Amniotic epithelial cell (primary cell): ENCODE measurements at regions not wholly inside any gene's neighbourhood (a gene's known extent, or its start where the extent isn't known, plus 50 kb on each side); places are given as distances from the start of the nearest gene placed in this dataset.

ENCODE experiments used
- DNase-seq: peaks from one replicate; pipeline ENCODE4 v3.0.0-alpha.2; 2010; ENCODE audit warnings: low read depth

DNA sequence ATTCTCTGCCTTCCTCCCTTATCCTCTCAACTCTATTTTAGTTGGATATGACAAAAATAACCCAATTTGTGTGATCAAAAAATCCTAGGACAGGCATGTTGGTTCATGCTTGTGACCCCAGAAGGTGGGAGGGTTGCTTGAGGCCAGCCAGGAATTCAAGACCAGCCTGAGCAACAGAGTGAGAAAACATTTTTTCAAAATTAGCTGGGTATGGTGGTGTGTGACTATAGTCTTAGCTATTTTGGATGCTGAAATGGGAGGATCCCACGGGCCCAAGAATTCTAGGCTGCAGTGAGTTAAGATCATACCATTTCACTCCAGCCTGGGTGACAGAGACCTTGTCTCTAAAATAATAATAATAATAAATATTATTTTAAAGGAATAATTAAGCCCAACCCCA, 1383.1 kb upstream of the ADGRL2 start:
- DNase-seq = peak; percentile 81

DNA sequence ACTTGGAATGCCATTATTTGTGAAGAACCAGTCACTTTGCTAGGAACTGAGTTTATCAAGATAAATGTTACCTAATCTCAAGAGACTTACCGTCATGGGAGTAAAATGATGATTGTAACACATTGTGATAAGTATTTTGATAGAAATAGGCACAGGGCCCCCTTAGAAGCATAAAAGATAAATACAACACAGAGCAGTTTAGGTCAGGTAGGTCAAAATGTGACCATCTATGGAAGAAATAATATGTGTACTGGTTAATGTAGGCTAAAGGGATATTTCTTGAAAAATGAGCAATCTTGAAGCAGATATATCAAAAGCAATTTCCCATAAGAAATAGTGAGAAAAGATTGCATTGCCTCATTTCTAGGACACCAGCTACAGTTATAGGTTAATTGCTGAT, 1386.8 kb upstream of the ADGRL2 start:
- no peak for DNase-seq

DNA sequence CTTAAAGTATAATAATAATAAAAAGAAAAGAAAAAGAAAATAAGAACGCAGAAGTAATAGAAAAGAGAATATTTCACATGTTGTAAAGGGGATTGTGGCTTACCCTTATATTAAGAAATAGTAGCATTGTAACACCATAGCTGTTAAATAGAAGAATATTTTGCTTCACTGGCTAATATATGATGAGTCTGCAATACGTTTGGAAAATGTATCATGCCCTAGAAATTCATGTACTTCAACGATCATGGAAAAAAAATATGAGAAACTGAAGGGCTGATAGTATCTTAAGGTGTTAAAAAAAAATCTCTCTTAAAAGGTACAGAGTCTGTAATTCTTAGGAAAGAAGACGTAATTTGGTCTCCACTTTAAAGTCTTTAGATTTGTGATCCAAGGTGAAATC, 1390.5 kb upstream of the ADGRL2 start:
- DNase-seq = no peak

DNA sequence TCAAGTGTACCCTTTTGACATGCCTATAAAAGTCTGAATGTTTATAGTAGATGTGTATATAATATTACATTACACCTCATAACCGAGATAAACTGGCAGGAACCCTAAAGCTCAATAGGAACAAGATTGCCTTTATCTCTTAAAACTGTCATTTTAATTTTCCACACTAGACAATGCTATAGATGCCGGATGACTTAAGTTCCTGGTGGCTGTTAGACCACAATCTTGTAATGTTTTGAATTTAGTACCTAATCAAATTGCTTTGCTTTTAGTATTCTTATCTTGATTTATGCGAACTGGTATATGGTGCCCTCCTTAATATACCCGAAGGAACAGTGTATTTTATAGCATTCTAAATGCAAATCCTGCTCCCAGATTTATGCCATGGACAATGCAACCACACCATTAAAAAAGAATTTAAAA, 1397.0 kb upstream of the ADGRL4 start:
- no peak for DNase-seq

DNA sequence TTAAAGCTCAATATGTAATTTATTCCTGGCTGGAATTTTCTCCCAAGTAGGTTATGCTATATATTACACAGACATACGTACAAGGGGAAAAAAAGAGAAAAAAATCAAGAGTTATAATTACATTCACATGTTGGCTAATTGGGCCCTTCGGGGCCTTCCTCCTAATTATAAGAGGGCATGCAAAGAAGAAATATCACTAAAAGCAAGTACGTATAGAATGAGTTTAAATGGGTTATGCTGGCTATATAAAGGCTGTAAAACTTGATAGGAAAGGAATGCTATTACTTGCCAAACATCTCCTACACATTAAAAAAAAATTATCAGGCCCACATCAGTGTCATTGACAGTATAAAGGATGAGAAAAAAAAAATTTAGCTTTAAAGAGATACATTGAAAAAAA, 1396.1 kb upstream of the ADGRL4 start:
- DNase-seq = no peak

DNA sequence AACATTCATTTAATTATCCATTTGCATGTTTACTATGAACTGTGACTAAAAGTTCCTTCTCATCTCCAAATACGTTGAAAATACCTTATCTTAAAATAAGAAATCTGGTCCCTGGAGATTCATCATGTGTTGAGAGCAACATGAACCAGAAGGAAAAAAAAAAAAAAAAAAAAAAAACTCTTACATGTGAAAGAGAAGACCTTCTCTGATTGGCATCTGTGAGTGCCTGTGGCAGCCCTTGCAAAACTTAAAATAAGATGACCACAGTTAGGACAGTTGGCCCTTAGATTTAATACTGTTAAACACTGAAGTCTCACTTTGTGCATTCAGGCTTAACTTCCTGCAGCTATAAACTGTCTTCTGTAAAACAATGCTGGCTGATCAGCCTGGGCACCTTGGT, 1395.2 kb upstream of the ADGRL4 start:
- DNase-seq = no peak

DNA sequence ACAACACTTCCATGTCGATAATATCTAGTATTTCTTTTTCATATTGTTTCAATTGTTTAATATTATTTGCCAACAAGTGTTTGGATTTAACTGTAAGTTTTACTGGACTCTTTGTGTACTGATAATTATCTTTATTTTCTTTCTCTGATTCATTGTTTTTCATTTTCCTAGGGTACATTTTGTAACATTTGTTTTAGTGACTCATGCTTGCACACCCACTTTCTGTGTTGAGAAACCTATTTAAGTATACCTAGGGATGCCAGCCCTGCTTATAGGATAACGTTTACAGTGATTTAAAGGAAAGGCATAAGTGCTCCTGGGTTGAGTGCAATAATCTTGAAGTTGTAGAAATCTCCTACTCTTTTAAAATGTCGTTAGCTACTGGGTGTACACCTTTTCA, 1386.0 kb upstream of the ADGRL4 start:
- peak; percentile 88 for DNase-seq

DNA sequence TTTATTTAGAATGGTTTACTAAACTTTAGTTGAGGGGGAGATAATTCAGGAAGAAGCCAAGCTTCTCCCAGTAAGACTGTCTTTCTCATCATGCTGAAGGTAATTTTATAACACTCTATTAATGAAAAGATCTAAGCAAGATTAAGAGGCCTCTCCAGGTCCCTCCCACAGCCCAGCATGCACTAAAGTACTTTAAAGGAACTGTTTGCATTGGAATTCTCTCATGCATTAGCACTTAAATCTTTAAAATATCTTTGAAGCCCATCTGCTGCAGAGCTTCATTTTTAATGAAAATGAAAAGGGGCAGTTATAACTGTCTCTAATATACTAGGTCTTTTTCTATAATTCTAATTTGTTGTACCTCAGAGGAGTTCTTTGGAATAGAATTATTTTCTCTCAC, 1379.1 kb upstream of the ADGRL4 start:
- DNase-seq = no peak

DNA sequence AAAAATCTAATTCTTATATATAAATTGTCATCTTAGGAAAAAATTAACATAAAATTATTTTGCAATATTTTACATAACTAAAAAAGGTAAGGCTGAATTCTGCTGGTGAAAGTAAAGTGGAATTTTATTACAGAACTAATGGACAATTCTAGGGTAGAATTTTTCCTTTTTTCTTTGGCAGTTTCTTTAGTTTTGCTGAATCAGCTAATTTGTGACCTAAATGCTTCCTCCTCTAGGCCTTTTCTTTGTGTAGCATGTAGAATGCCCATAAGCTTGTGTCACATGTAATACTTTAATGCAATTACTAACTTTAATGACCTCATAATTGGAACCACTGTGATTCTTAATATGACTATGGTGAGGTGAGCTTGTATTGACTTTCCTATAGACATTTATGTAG, 1378.4 kb upstream of the ADGRL4 start:
- no peak for DNase-seq

DNA sequence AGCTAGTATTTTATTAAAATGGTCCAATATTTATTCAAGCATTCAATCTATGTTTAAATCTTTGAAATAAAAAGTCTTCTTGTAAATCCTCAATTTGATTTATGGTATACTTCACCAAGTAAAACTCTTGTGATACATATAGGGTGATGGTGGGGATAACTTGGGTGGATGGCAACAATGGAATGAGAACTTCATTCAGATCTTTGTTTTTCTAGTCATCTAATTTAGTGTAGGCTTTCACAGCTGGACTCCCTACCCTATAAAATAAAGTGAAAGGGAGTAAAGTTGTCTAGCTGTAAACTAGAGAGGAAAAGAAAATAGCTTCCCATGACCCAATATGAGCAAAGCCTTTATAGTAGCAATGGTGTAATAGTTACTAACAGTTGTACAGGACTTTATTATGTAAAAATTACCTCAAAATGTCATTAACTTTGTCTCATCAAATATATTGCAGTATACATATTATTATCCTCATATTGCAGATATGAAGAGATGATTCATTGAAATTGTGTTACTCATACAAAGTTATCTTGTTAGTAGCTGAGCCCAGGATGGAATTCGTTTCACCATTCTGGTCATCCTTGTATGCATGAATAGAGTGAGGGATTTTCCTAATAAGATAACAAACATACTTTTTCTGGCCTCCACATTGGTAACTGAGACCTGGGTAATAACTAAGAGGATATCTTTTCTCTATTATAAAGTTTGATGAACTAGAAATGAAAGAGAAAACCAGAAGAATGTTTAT, 1377.7 kb upstream of the ADGRL4 start:
- peak; percentile 94 for DNase-seq

DNA sequence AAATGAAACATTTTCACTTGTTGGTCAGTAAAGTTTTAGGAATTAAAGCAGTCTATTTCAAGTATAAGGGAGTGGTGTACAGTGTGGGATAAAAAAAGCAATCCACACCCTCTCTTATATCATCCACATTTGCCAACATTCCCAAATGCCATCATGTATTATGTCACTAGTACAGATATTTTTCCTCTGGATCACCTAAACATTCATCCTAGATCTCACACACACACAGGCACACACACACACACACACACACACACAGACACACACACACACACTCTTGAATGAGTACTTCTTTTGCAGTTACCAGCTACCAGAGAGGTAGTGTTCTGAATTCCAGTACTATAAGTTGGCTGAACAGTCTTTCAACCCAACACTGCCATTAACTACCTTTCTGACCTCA, 1369.1 kb upstream of the ADGRL4 start:
- DNase-seq = peak; percentile 71

DNA sequence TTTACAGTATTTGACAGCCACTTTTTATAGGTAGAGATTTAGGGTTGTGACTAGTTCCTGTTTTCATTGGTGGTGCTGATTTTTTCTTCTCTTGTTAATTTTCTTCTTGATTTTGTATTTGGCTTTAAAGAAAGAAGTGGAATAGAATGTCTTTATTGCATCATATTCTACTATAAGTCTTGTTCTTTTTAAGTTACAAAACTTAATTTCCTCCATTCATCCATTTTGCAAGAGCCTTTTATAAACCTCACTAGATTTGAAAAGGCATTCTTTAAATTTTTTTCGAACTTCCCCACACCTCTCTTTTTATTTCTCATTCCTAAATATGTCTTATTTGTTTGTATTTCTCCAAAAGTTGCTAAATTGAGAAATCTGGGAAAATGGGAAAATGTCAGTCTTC, 1368.6 kb upstream of the ADGRL4 start:
- DNase-seq = no peak

DNA sequence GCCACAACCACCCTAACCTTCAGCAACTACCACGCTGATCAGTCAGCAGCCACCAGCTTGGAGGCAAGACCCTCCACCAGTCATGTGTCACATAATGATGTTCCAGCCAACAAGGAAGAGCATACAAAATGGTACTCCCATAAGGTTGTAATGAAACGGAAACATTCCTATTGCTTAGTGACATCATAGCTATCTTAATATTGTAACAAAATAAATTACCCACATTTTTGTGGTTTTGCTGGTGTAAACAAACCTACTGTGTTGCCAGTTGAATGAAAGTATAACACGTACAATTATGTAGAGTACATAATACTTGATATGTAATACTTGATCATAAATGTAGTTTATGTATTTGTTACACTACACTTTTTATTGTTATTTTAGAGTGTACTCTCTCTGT, 1363.2 kb upstream of the ADGRL4 start:
- peak; percentile 46 for DNase-seq

DNA sequence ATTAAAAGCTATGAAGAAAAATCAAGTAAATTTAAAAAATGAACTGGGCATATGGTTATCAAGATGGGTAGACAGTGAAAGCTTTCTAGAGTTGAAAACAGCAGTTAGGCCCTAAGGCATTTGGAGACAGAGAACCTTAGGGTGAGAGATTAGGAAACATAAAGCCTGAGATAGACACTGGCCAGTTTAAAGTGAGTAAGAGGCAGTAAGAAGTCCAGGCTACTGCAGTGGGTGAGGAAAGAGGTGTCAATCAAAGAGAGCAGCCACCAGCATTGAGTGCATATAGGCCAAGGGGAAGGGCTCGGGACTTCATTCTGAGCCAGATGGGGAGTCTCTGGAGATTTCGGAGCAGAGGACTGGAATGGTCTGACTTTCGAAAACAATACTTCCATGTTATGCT, 1360.5 kb upstream of the ADGRL4 start:
- DNase-seq = peak; percentile 15

DNA sequence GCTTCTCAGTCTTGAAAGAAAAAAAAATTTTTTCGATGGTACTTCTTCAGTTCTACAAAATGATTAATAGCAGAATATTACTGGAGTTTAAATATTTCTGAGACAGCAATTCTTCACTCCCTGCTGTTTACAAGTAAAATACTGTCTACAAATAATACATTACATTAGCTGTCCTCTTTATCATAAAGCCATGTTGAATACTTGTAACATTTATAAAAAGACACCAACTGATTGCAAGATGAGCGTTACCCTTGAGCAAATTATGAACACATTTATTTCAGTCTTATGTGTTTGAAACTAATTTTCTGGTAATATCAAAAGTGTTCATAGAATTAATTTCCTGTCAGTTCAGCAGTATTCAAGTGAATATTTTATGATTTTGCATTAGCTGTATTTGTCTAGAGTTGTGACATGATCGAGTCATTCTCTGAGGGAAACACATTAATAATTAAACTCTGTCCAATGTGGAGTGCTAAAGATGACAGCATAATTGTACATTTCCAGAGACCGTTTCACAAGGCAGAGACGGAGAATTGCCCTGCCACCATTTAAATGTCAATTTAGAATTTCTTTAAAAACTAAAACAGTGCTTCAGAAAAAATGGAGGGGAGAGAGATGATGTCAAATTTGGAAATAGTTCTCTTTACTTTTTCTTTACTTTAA, 1359.0 kb upstream of the ADGRL4 start:
- no peak for DNase-seq

DNA sequence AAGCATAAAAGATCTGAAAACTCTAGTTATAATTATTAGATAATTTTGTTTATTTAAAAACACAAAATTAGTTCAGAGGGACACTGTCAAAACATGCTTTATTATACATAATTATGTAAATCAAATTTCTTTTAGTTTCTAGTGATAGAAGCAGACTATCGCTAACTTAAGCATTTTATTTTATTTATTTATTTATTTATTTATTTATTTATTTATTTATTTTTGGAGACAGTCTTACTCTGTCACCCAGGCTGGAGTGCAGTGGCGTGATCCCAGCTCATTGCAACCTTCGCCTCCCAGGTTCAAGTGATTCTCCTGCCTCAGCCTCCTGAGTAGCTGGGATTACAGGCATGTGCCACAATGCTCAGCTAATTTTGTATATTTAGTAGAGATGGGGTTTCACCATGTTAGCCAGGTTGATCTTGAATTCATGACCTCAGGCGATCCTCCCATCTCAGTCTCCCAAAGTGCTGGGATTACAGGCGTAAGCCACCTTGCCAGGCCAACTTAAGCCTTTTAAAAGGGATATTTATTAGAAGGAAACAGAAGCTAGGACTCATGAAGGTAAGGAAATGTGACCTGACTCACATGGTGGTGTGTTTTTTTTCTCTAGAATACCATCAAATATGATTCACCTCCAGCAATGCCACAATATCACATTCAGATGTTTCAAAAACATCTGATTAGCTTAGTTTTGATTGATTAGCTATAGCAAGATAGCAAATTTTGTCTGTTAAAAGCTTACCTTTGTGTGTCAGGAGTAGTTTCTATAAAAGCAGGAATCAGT, 1357.4 kb upstream of the ADGRL4 start:
- peak; percentile 31 for DNase-seq

DNA sequence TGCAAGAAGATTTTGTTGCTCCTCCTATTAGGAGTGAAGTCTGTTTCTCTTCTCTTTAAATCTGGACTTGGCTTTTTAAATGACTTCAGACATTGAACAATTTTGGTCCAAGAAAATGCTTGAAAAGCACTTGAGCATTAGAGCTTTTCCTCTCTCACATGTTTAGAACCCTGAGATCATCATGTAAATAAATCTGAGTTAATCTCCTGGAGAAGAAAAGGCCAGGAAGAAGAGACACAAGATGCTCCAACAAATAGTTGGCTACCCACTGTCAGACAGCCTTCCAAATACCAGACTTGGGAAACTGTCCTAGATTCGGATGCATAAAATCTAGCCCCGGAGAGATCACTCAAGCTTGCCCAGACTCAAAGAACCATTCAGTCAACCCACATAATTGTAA, 1353.1 kb upstream of the ADGRL4 start:
- no peak for DNase-seq

DNA sequence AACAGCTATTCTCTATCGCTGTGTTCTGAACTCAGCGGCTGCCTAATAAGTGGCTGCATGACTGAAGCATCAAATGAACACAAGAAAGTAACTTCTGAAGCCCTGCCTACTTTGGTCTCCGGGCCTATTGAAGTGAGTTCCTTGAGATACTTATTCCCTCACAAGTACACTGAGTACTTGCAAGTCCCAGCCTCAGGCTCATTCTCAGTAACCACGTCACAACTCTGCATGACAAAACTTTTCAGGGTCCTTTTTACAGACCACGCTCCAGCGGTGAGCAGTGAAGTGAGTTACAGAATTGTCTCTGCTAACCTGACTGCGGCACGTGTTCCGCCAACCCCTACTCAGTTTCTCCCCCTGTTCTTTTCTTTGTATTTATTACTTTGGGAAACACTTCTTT, 1342.7 kb upstream of the ADGRL4 start:
- DNase-seq = no peak

DNA sequence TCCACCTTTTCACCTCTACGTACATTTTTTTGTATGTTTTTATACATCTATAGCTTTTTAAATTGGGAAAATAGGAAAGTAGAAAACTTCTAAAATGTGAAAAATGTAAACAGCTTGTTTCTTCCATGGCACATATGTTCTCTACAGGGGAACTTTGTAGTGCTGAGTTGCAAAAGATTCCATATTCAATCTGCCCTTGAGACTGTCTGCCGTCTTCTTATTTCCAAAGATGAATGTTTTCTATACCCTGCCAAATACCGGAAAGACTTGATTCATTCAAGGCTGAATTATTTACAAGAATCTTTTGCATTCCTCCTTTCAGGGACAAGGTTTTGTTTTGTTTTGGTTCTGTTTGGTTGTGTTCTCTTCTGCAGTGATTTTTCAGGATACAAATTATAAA, 1334.5 kb upstream of the ADGRL4 start:
- DNase-seq = peak; percentile 34

DNA sequence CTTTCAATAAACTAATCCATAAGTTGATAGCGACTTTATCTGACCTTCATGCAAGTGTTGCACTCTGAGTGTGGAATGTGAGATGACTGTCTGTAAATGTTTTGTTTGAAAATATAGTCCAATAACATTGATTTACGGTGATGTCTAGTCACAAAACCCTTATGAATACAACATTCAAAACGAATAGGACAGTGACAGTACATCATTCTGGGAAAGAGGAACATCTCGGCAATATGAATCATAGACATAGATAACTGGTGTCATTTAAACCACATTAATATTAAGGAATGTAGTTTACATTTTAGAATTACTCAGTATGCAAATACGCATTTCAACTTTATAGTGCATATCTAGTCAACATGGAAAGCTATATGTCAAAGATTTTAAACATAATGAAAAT, 1311.6 kb upstream of the ADGRL4 start:
- DNase-seq = no peak

DNA sequence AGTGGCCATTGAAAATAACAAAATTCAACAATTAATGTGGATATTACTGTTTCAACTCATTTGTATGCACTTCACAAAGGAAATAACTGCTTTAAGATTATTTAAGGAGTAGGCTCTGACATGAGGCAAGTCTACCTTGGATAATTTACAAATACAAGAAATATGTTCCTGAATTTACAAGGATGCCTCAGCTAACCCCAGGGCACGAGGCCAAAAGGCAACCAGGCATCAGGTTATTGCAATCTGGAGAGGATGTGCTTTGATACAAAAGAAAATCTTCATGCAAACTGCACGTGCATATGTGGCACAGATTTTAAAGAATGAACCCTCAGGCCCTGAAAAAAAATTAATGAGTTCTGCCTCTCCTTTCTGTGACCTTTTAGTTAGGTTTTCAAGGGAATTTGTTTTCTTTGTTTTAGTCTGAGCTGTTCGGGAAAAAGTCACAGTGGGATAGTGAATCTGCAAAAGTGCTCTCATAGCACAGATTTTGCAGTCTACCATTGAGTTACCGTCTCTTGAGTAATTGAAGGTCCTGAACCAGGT, 1304.2 kb upstream of the ADGRL4 start:
- no peak for DNase-seq

DNA sequence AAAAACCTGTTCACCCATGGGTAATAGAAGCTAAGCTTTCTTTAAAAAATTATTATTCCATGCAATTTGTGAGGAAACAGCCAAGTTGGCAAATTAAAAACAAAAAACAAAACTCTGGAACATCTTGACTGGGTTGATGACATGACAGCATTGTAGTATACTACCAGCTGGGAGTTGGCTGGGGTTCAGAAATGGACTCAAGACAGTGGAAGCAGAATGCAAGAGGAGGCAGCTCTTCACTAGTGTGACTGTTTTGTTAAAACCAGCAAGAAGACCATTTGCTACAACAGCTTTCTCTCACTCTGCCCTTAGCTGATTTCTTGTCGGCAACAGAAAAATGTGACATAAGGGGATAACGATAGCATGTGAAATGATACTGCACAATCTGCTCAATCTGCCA, 1298.9 kb upstream of the ADGRL4 start:
- DNase-seq = no peak

DNA sequence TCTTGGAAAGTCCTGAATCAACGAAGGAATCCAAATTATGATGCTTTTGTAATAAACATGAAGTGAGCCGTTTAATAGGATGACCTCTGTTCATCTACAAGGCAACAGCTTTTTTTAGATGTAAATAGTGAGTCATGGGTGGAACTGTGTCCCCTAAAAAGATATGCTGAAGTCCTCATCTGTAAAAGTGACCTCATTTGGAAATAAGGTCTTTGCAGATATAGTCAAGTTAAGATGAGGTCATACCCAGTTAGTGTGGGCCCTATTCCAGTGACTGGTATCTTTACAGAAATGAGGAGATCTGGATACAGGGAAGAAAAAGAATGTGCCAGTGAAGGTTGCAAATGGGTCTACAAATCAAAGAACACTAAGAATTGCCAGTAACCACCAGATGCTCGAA, 1287.3 kb upstream of the ADGRL4 start:
- DNase-seq = no peak
